ENCODE measurements at regions not wholly inside any gene's neighbourhood (a gene's known extent, or its start where the extent isn't known, plus 50 kb on each side); places are given as distances from the start of the nearest gene placed in this dataset.

DNA sequence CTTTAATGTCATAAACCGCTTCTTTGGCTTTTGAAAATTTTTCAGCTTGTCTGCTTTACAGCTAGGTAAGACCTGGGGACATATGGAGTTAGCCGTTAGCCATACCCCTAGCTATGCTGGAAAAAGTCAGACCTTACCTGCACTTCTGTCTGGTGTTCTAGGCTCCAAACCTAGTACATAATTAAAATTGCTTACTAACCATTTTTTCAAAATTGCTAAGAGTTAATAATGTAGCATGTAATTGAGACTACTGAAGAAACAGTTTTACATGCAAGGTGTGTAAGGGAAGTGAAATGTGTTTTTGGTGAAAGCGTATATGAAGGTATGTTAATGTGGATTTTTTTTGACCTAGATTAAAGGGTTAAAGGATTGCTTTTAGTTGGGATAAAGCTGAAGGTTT is 336.9 kb downstream of the RNF144B start:
- DNase-seq (ENCODE audit: low spot score), result no peak
- TF ChIP-seq, protein P1, sequence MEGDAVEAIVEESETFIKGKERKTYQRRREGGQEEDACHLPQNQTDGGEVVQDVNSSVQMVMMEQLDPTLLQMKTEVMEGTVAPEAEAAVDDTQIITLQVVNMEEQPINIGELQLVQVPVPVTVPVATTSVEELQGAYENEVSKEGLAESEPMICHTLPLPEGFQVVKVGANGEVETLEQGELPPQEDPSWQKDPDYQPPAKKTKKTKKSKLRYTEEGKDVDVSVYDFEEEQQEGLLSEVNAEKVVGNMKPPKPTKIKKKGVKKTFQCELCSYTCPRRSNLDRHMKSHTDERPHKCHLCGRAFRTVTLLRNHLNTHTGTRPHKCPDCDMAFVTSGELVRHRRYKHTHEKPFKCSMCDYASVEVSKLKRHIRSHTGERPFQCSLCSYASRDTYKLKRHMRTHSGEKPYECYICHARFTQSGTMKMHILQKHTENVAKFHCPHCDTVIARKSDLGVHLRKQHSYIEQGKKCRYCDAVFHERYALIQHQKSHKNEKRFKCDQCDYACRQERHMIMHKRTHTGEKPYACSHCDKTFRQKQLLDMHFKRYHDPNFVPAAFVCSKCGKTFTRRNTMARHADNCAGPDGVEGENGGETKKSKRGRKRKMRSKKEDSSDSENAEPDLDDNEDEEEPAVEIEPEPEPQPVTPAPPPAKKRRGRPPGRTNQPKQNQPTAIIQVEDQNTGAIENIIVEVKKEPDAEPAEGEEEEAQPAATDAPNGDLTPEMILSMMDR (IDR thresholded peaks at IDR 0.05; ENCODE audit: extremely low read depth, missing control alignments), result no peak

DNA sequence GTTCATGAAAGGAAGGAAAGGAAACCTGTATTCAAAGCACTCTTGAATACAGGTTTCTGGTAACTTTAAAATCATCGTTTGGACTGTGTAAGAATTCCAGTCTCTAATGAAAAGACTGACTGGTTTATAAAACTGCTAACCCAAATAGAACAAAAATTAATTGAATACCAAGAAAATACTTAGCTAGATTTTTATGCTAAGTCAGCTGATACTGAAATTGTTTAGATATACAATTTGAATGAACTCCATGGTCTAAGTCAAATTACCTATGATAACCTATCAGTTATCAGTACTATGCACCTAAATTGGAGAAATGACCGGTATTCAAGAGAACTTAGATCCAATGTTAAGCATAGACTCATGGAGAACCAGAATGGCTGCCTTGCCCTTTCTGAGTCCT is 338.3 kb downstream of the RNF144B start:
- TF ChIP-seq, protein P1 (IDR thresholded peaks at IDR 0.05; ENCODE audit: extremely low read depth, missing control alignments), result no peak
- no peak for DNase-seq (ENCODE audit: low spot score)

DNA sequence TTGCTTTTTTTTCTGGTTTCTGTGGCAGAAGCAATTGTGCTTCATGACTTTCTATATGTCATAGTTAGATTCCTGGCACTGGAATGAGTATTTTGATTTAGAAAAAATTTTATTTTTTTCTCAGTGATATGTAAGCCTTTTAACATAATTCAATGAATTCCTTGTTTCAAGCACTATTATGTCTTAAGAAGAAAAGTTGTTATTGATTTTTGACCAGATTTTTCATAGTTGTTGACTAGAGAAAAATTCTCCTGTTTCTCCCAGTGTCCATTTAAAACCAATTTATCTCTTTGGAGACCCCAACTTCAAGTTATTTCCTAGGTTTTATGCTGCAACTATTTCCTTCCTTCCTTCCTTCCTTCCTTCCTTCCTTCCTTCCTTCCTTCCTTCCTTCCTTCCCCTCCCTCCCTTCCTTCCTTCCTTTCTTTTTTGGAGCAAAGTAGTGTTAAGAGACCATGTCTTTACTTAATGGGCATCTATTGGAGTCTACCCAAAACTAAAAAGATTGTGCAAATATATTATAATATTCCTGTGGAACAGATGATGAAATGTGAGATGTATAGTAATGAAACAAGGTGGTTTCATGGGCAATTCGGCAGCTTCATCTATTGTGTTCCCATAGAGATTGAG is 346.9 kb downstream of the RNF144B start:
- TF ChIP-seq, protein P1 (IDR thresholded peaks at IDR 0.05; ENCODE audit: extremely low read depth, missing control alignments), result no peak
- no peak for DNase-seq (ENCODE audit: low spot score)

DNA sequence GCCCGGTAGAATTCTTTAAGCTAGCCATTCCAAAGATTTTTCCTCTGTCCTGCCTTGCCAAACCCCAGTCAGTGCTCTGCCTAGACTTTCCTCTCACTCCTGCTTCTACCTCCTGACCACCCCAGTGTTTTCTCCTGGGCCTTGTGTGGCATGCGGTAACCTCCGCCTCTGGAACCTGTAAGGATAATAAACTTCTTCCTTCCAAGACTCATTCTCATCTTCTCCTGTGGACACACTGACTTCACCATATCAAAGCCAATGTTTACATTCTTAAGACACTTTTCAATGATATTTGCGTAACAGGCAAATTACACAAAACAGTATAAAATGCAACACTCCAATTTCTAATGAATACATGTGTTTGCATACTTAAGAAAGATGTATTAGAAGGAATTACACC is 354.6 kb downstream of the RNF144B start:
- TF ChIP-seq, protein P1 (IDR thresholded peaks at IDR 0.05; ENCODE audit: extremely low read depth, missing control alignments), result no peak
- DNase-seq (ENCODE audit: low spot score), result no peak

DNA sequence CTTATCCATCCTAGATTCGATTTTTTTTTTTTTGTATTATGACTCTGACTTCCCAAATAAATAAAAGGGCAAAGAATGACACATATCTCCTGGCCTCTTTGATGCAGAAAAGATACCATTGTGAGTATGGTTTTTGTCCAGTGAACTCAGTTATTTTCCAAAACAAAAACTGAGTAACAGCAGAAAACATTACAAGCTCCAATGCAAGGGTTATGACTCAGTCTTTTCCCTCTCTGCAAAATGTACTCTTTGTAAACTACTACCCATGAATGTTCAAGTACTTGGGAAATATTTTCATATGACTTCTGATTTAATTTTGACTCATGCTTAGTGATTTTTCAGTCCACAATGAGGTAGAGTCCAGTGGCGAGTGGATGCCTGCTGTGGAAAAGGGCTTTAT is 355.3 kb downstream of the RNF144B start:
- no peak for DNase-seq (ENCODE audit: low spot score)
- TF ChIP-seq, protein P1 (IDR thresholded peaks at IDR 0.05; ENCODE audit: extremely low read depth, missing control alignments), result no peak

DNA sequence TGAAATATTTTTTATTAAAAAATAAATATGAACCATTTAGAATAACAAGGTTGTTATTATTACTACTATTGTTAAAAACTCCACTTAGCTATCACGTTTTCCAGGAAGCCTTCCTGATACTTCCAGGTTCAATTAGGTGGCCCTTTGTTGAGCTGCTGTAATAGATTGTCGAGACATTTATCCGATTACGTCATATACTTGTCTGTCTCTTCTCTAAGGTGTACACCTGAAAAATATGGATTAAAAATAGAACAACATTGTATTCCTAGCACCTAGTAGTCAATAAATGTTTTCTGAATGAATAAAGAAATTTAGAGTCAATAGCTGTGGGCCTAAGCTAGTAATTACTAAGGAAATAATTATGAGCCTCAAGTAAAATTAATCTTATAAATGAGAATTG is 359.6 kb downstream of the RNF144B start:
- no peak for DNase-seq (ENCODE audit: low spot score)
- TF ChIP-seq, protein P1 (IDR thresholded peaks at IDR 0.05; ENCODE audit: extremely low read depth, missing control alignments), result no peak

DNA sequence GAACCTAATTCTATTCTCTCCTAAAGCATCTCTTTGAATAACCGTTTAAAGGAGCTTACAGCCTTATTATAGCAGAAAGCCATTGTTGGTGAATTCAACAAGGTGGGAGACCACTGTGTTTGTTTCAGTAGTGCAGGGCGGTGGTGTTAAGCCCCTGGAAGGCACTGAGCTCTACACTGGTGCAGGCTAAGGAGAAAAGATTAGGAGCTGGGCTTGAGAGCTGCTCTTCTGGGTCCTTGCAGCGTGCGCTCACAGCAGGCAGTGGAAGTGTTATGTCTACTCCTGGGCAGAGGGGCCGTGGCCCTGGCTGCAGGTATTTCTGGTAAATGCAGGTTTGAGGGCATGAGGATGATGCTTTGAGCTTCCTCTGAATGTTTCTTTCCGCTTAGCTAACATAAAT is 361.2 kb downstream of the RNF144B start:
- TF ChIP-seq, protein P1 (IDR thresholded peaks at IDR 0.05; ENCODE audit: extremely low read depth, missing control alignments), result no peak
- DNase-seq (ENCODE audit: low spot score), result no peak

Data from GM20000 (cell line).